ENCODE measurements at regions not wholly inside any gene's neighbourhood (a gene's known extent, or its start where the extent isn't known, plus 50 kb on each side); places are given as distances from the start of the nearest gene placed in this dataset.

GRCh38 chr3:73716418-73716817 lies 91.7 kb upstream of the PDZRN3 start:
- Histone ChIP-seq H3K36me3 (no peaks in the 10 kb centered on the region), H3K27me3 (no peaks in the 10 kb centered on the region), H3K4me1 (peaks cover 7 to 25% (median 23%) of the 10 kb centered on the region in 4 donors), H3K27ac (replicated peaks in 1 of 4) (no peak overlapping the region), H3K4me3 (no peak overlapping the region), H3K9me3 (no peaks in the 10 kb centered on the region)
- WGBS: 94% methylated on average over 3 of the region's 3 CpGs
- DNase-seq (ENCODE audit: extremely low spot score): no peak
- intact Hi-C loops (cut with DNase I): no loop called here
- no peak for TF ChIP-seq POLR2A (IDR thresholded peaks at IDR 0.05; ENCODE audit: low read depth)
- no peak for TF ChIP-seq POLR2AphosphoS5 (IDR thresholded peaks at IDR 0.05)

- H3K27ac ChIP-seq (replicated peaks in 1 of 4): no peak overlapping the region
- 94% methylated on average over 1 of the region's 1 CpG for WGBS
- H3K36me3 ChIP-seq: no peaks in the 10 kb centered on the region
- intact Hi-C loops (cut with DNase I): no loop called here
- H3K27me3 ChIP-seq: no peaks in the 10 kb centered on the region
- no peak for TF ChIP-seq EP300 (IDR thresholded peaks at IDR 0.05)
- TF ChIP-seq, protein P1, sequence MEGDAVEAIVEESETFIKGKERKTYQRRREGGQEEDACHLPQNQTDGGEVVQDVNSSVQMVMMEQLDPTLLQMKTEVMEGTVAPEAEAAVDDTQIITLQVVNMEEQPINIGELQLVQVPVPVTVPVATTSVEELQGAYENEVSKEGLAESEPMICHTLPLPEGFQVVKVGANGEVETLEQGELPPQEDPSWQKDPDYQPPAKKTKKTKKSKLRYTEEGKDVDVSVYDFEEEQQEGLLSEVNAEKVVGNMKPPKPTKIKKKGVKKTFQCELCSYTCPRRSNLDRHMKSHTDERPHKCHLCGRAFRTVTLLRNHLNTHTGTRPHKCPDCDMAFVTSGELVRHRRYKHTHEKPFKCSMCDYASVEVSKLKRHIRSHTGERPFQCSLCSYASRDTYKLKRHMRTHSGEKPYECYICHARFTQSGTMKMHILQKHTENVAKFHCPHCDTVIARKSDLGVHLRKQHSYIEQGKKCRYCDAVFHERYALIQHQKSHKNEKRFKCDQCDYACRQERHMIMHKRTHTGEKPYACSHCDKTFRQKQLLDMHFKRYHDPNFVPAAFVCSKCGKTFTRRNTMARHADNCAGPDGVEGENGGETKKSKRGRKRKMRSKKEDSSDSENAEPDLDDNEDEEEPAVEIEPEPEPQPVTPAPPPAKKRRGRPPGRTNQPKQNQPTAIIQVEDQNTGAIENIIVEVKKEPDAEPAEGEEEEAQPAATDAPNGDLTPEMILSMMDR (IDR thresholded peaks at IDR 0.05): no peak
- TF ChIP-seq POLR2A (IDR thresholded peaks at IDR 0.05; ENCODE audit: low read depth): no peak
- no peak for TF ChIP-seq POLR2AphosphoS5 (IDR thresholded peaks at IDR 0.05)
- H3K9me3 ChIP-seq: no peaks in the 10 kb centered on the region
- no peak overlapping the region for H3K4me3 ChIP-seq
- no peaks in the 10 kb centered on the region for H3K4me1 ChIP-seq
- DNase-seq (ENCODE audit: extremely low spot score): no peak
Measured at GRCh38 chr3:73710340-73710739, 85.6 kb upstream of the PDZRN3 start.

- intact Hi-C loops (cut with DNase I): no loop called here
- no peak for DNase-seq (ENCODE audit: extremely low spot score)
- no peak for TF ChIP-seq POLR2A (IDR thresholded peaks at IDR 0.05; ENCODE audit: low read depth)
- TF ChIP-seq POLR2AphosphoS5 (IDR thresholded peaks at IDR 0.05): no peak
- TF ChIP-seq, protein P1 (IDR thresholded peaks at IDR 0.05): no peak
- no peak for TF ChIP-seq EP300 (IDR thresholded peaks at IDR 0.05)
- no peaks in the 10 kb centered on the region for H3K27me3 ChIP-seq
- no peak overlapping the region for H3K4me3 ChIP-seq
- no peak overlapping the region for H3K27ac ChIP-seq (replicated peaks in 1 of 4)
- no peaks in the 10 kb centered on the region for H3K9me3 ChIP-seq
- no peaks in the 10 kb centered on the region for H3K36me3 ChIP-seq
- H3K4me1 ChIP-seq: no peaks in the 10 kb centered on the region
- WGBS: 96% methylated on average over 1 of the region's 1 CpG
Measured at GRCh38 chr3:73709712-73710111, 85.0 kb upstream of the PDZRN3 start.

DNA sequence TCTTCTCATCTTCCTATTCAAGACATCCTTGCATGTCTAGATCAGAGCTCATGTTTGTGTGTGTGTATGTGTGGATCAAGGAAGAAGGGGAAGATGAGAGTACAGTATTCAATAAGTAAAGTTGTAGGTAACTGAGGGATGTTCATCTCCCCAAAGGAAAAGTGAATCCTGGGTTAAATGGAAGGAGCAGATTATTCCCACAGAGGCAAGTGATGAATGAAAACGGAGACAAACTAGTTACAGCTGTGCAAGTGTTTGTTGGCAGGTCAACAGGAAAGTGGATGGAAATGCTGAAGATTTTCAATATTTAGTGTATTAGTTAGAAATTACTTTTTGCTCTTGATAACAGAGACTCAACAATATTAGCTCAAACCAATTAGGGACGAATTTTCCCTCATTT lies 84.2 kb upstream of the PDZRN3 start:
- WGBS: 72% methylated on average over 2 of the region's 2 CpGs
- intact Hi-C loops (cut with DNase I): no loop called here
- no peaks in the 10 kb centered on the region for H3K9me3 ChIP-seq

DNA sequence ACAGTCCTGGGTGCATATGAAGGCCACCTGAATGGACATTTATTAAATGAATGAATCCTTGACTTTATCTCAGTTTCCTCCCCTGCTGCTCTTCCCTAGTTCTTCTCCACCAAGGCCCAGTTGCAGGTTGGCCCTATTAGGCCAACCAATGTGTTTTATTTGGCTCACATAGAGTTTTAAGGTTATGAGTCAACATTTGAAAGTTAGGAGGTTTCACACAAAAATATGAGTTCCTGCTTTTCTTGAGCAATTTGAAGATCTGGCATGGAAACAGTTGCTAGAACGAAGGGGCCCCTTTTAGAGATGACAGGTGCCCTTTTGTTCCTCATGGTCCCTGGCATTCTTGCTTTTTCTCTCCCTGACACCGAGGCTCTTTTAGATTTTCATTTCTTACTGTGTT lies 83.0 kb upstream of the PDZRN3 start:
- H3K36me3 ChIP-seq: no peaks in the 10 kb centered on the region
- TF ChIP-seq POLR2AphosphoS5 (IDR thresholded peaks at IDR 0.05): no peak
- TF ChIP-seq, protein P1 (IDR thresholded peaks at IDR 0.05): no peak
- no peak for TF ChIP-seq EP300 (IDR thresholded peaks at IDR 0.05)
- no peak for TF ChIP-seq POLR2A (IDR thresholded peaks at IDR 0.05; ENCODE audit: low read depth)
- H3K27ac ChIP-seq (replicated peaks in 1 of 4): no peak overlapping the region
- no peaks in the 10 kb centered on the region for H3K27me3 ChIP-seq
- H3K9me3 ChIP-seq: no peaks in the 10 kb centered on the region
- intact Hi-C loops (cut with DNase I): no loop called here
- WGBS: 85% methylated on average over 2 of the region's 2 CpGs
- H3K4me1 ChIP-seq: no peaks in the 10 kb centered on the region
- no peak overlapping the region for H3K4me3 ChIP-seq
- no peak for DNase-seq (ENCODE audit: extremely low spot score)

More for the DNA sequence above, 84.2 kb upstream of the PDZRN3 start:
- H3K27ac ChIP-seq (replicated peaks in 1 of 4): no peak overlapping the region
- TF ChIP-seq POLR2A (IDR thresholded peaks at IDR 0.05; ENCODE audit: low read depth): no peak
- TF ChIP-seq, protein P1 (IDR thresholded peaks at IDR 0.05): no peak
- no peak for TF ChIP-seq POLR2AphosphoS5 (IDR thresholded peaks at IDR 0.05)
- no peak for TF ChIP-seq EP300 (IDR thresholded peaks at IDR 0.05)
- no peaks in the 10 kb centered on the region for H3K27me3 ChIP-seq
- no peak for DNase-seq (ENCODE audit: extremely low spot score)
- no peaks in the 10 kb centered on the region for H3K4me1 ChIP-seq
- no peak overlapping the region for H3K4me3 ChIP-seq
- H3K36me3 ChIP-seq: no peaks in the 10 kb centered on the region
